ENCODE measurements at regions not wholly inside any gene's neighbourhood (a gene's known extent, or its start where the extent isn't known, plus 50 kb on each side); places are given as distances from the start of the nearest gene placed in this dataset.

GRCh38 chr12:78787576-78787975, 77.0 kb upstream of the SYT1 start:
- ChIA-PET CTCF (no interaction called here), POLR2A (ENCODE audit: unreplicated experiment) (no interaction called here)
- H2AFZ ChIP-seq (replicated peaks; ENCODE audit: low read length, poor library complexity): no peak overlapping the region
- no peak overlapping the region for H3K56ac ChIP-seq (ENCODE audit: extremely low read depth, insufficient read depth, low read length)
- ATAC-seq (ENCODE audit: low read depth) (no peak), DNase-seq (no peak)
- intact Hi-C loops (cut with micrococcal nuclease): no loop called here
- H2BK5ac ChIP-seq (ENCODE audit: low read depth, low read length, poor library complexity, severe bottlenecking): no peak overlapping the region
- H4K91ac ChIP-seq (ENCODE audit: insufficient read depth, low read depth, low read length): no peak overlapping the region
- H2AK5ac ChIP-seq (ENCODE audit: low read depth, low read length): no peak overlapping the region
- H4K5ac ChIP-seq (ENCODE audit: low read depth, low read length): no peak overlapping the region
- no peaks in the 10 kb centered on the region for H3K4me1 ChIP-seq (ENCODE audit: control insufficient read depth, insufficient read depth, low read length)
- H3K23ac ChIP-seq (ENCODE audit: low read depth, low read length): no peak overlapping the region
- no peak overlapping the region for H3K18ac ChIP-seq (ENCODE audit: low read depth, low read length)
- no peak overlapping the region for H3K4ac ChIP-seq (ENCODE audit: low read depth, low read length)
- no peaks in the 10 kb centered on the region for H4K20me1 ChIP-seq (ENCODE audit: insufficient read depth, low read length)
- TF ChIP-seq NFE2L2 (IDR thresholded peaks at IDR 0.05; ENCODE audit: low read depth, low read length) (no peak), SMC3 (IDR thresholded peaks at IDR 0.05; ENCODE audit: low read depth, low read length) (no peak), POLR2A (IDR thresholded peaks at IDR 0.05; ENCODE audit: low read depth, low read length) (no peak), CTCF (conservative IDR thresholded peaks at IDR 0.05; ENCODE audit: low read depth, low read length) (no peak), BHLHE40 (IDR thresholded peaks at IDR 0.05; ENCODE audit: low read depth, low read length) (no peak), CHD1 (IDR thresholded peaks at IDR 0.05; ENCODE audit: low read depth, low read length) (no peak), RCOR1 (IDR thresholded peaks at IDR 0.05; ENCODE audit: insufficient replicate concordance, low read length) (no peak), MAZ (IDR thresholded peaks at IDR 0.05; ENCODE audit: borderline replicate concordance, low read depth, low read length) (no peak), RFX5 (IDR thresholded peaks at IDR 0.05; ENCODE audit: low read depth, low read length) (no peak), FOS (IDR thresholded peaks at IDR 0.05; ENCODE audit: low read depth, low read length) (no peak), MAFK (IDR thresholded peaks at IDR 0.05; ENCODE audit: low read depth, low read length) (no peak), MXI1 (IDR thresholded peaks at IDR 0.05; ENCODE audit: borderline replicate concordance, low read depth, low read length) (no peak), USF2 (IDR thresholded peaks at IDR 0.05; ENCODE audit: low read depth, low read length) (no peak), ELK1 (IDR thresholded peaks at IDR 0.05; ENCODE audit: borderline replicate concordance, low read depth, low read length) (no peak), RAD21 (IDR thresholded peaks at IDR 0.05; ENCODE audit: low read length) (no peak), CEBPB (IDR thresholded peaks at IDR 0.05; ENCODE audit: low read depth, low read length) (no peak)
- no TSS peak for BruUV-seq (replicated peaks)
- dilution Hi-C loops (cut with HindIII; ENCODE audit: low sequenced_read_pairs, unreplicated experiment): no loop called here
- H3K4me3 ChIP-seq (ENCODE audit: insufficient read depth, low read depth, low read length): no peak overlapping the region
- no peak overlapping the region for H2BK120ac ChIP-seq (ENCODE audit: low read depth, low read length)
- H3K79me1 ChIP-seq (ENCODE audit: low read depth in 1 of 2, low read length in 2 of 2): no peaks in the 10 kb centered on the region
- H3K14ac ChIP-seq (replicated peaks; ENCODE audit: low read depth, low read length): no peak overlapping the region
- no peaks in the 10 kb centered on the region for H3K9me1 ChIP-seq (ENCODE audit: insufficient read depth, low read length)
- in situ Hi-C loops (cut with MboI; ENCODE audit: low sequenced_read_pairs): no loop called here
- no peak overlapping the region for H2BK20ac ChIP-seq (ENCODE audit: low read depth, low read length)
- no peak overlapping the region for H3K4me2 ChIP-seq (ENCODE audit: low read depth, low read length)
- H2BK15ac ChIP-seq (ENCODE audit: low read depth, low read length): no peak overlapping the region
- no peak overlapping the region for H4K8ac ChIP-seq (ENCODE audit: low read depth in 2 of 2, low read length in 2 of 2)
- no peaks in the 10 kb centered on the region for H3K36me3 ChIP-seq (ENCODE audit: control insufficient read depth, insufficient read depth, low read length)
- no peak overlapping the region for H3K9ac ChIP-seq (ENCODE audit: low read depth, low read length)
- H3K9me3 ChIP-seq (ENCODE audit: control insufficient read depth, insufficient read depth, low read length): no peaks in the 10 kb centered on the region
- no peaks in the 10 kb centered on the region for H3K27me3 ChIP-seq (ENCODE audit: control insufficient read depth, insufficient read depth, low read length)
- H2AK9ac ChIP-seq (replicated peaks; ENCODE audit: low read depth, low read length, poor library complexity): no peak overlapping the region
- H3K27ac ChIP-seq (ENCODE audit: insufficient read depth, low read length): no peak overlapping the region
